K562 (cell line): ENCODE measurements at regions not wholly inside any gene's neighbourhood (a gene's known extent, or its start where the extent isn't known, plus 50 kb on each side); places are given as distances from the start of the nearest gene placed in this dataset.

ENCODE experiments used
- E2F6 ChIP-seq, 2 experiments: IDR thresholded peaks; 2 replicates each; pipeline ENCODE4 v1.6.1; 2011; ENCODE audit warnings: borderline replicate concordance in 1 of 2, control low read depth in 1 of 2, low read depth in 1 of 2, low read length in 1 of 2, mild to moderate bottlenecking in 1 of 2, mixed read lengths in 1 of 2, moderate library complexity in 1 of 2; ENCODE audit not compliant: insufficient read depth in 1 of 2, insufficient read length in 1 of 2, poor library complexity in 1 of 2, severe bottlenecking in 1 of 2; ENCODE audit errors: extremely low read depth in 1 of 2
- POLR3G ChIP-seq: IDR thresholded peaks from 2 replicates; pipeline ENCODE4 v1.6.1; 2011; ENCODE audit not compliant: insufficient read length, insufficient replicate concordance; ENCODE audit errors: extremely low read depth
- U2AF1 ChIP-seq: fragments of 200-400 bp; formaldehyde crosslinking; optimal IDR thresholded peaks from 2 replicates; pipeline ENCODE3; 2017; ENCODE audit warnings: mild to moderate bottlenecking, low read depth, low read length, moderate library complexity

GRCh38 chr1:185402930-185403329, 85.9 kb upstream of the IVNS1ABP start:
- TF ChIP-seq U2AF1 (no peak), POLR3G (no peak), E2F6 (IDR thresholded peaks at IDR 0.05; ENCODE audit: borderline replicate concordance in 1 of 2, extremely low read depth in 1 of 2, insufficient read depth in 1 of 2, insufficient read length in 1 of 2, low read depth in 1 of 2, low read length in 1 of 2, poor library complexity in 1 of 2, severe bottlenecking in 1 of 2) (no peak)
